Activated CD8-positive, alpha-beta memory T cell treated with anti-CD3 and anti-CD28 coated beads, Interleukin-2, amount 50 U/mL, for 24 hours (primary cell): ENCODE measurements at regions not wholly inside any gene's neighbourhood (a gene's known extent, or its start where the extent isn't known, plus 50 kb on each side); places are given as distances from the start of the nearest gene placed in this dataset.
"Not testable (repeated sequence)": the region's sequence is repeated elsewhere in the genome, so short reads cannot be mapped to it uniquely, and the experiment has no call there.

Experiments
- DNase-seq: peaks from one replicate; pipeline ENCODE4 v3.0.0-alpha.2; 2020; ENCODE audit errors: extremely low read depth

DNA sequence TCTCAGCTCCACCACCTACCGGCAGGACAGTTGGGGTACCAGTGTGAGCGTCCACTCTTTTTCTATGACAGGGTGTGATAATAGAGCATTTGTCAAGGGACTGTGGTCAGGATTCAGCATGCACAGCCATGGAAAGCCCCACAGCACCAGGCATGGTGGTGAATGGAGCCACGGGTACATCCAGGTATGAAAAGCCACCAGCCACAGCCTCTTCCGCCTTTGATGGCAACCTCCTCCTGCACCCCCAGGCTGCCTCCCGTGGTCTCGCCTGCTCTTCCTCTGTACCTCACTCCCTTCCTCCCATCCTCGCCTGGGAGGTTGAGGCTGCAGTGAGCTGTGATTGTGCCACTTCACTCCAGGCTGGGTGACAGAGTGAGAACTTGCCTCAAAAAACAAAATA is 90.2 kb upstream of the CHST15 start:
- DNase-seq, result no peak

DNA sequence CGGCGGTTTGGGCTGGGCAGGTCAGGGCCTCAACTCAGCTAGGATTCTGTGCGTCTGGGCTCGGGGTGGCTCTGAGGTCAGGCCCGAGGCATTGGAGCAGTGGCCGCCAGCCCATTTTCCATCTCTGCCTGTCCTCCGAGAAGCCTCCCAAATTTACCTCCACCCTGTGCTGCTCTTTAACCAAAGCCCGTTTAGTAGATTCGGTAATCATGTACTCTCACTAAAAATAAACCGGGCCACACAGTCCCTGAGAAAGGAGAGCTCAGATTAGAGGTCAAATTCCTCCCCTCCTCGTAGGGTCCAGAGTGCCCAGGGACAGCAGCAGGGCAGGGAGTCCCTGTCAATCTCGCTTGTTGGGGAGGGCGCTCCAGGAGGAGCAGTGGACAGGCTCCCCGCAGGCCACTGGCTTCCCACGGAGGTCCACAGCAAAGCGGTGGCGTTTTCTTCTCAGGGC is 88.7 kb upstream of the CHST15 start:
- no peak for DNase-seq

DNA sequence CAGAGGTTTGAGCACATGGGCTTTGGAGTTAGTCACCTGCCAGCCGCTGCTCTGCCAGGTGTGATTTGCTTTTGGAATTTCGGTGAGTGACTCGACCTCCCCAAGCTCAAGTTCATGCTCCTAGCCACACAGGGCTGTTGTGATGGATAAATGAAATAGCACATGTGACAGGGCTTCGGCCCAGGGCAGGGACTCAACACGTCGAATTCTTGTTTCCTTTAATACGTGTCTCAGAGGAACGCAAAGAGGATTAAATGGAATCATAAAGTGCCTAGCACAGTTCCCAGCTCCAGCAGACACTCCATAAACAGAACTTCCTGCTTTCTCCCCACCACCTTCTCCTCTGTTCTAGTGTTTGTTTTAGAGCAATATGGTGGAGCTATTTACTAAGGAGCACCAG is 88.3 kb upstream of the CHST15 start:
- no peak for DNase-seq

DNA sequence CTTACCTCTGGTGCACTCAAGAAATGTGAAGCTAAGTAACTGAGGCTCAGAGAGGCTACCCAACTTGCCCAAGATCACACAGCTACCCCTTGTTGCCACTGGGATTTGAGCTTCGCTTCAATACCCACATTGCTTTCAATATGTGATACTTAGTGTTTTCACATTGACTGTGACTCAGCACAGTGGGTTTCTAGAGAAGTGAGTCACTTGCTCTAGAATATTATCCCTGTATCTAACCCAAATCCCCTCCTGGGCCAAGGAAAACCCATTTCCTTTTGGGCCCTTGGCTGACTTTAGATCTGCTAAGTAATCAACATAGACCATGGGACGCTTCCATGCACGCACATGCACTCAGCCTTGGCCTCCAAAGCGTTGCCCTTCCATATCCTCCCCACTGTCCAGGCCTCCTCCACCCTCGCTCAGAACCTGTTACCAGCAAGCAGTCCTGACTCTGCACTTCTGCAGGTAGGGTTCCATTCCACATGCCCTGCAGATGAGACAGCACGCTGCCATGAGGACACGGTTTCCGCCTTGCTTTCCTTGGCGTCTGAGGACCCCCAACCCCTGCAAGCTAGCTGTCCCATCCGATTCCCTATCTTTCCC is 87.7 kb upstream of the CHST15 start:
- DNase-seq, result no peak

DNA sequence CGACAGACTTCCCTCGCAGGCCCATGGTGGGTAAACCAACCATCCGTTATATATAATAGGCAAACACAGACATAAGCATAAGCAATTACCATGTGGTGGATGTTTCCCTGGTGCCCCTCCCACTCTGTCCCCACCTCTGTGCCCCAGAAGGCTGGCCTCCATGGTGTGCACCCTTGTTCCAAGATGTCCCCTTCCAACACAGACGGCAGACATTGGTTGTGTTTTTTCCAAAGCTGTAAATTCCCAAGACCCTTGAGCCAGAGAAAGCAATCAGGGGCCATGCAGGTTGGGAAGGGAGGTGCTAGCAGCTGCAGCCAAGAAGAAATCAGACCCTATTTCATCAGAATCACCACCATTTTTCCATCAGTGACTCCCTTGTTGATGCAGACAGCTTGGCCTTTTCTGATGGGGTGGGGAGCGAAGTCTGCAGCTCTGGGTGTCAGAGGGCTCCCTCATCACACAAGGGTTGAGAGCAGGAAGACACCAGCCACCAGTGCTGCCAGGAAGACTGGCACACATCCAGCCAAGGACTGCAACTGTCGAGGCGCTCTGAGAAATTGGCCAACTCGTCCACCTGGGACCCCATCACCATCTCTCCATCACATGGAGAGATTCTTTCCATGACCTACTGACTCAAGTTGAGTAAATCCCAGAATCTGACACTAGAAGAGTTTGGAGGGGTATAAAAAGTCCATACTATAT is 86.8 kb upstream of the CHST15 start:
- DNase-seq, result no peak

DNA sequence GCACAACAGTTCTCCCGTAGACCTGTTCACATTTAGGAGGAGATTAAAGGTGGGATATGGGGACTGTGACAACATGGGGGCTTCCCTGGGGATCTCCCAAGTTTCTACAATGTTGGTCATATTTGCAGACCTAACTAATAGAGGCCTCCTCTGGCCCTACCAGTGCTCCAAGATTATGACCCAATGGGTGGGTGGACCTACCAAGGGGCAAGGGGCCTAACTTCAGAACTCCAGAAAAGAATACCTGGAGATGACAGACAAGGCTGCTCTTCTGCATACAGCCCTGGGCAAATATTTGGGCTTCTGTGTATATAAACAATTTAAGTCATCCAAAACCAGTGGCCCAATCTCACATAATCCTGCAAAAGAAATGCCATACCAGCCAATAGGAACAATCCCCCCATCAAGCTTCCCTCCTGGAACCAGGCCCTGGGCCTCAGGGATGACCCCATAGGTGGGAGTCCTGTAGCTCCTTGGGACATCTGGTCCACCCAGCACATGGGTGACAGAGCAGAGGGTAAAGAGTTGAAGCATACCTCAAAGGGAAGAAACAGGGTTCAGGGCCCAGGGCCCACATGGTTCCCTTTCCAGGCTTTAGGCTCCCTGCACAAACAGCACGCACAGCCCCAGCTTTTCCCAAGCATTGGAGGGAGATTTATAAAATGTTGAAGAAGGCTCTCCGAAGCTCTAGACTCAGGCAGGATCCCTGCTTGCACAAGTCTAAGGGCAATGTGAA is 86.1 kb upstream of the CHST15 start:
- DNase-seq, result no peak

DNA sequence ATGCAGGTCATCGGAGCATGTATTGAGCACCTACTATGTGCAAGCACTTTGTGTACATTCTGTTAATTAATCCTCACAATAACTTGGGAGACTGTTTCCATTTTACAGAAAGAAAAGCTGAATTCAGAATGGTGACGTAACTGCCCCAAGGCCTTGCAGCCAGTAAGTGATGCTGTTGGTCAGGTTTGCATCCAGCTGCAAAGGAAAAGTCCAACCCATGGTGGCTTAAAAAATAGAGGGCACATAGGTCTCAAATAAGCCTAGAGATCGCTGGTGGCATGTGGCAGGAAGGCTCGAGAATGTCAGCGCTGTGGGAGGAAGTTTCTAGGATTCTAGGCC is 83.8 kb upstream of the CHST15 start:
- no peak for DNase-seq

DNA sequence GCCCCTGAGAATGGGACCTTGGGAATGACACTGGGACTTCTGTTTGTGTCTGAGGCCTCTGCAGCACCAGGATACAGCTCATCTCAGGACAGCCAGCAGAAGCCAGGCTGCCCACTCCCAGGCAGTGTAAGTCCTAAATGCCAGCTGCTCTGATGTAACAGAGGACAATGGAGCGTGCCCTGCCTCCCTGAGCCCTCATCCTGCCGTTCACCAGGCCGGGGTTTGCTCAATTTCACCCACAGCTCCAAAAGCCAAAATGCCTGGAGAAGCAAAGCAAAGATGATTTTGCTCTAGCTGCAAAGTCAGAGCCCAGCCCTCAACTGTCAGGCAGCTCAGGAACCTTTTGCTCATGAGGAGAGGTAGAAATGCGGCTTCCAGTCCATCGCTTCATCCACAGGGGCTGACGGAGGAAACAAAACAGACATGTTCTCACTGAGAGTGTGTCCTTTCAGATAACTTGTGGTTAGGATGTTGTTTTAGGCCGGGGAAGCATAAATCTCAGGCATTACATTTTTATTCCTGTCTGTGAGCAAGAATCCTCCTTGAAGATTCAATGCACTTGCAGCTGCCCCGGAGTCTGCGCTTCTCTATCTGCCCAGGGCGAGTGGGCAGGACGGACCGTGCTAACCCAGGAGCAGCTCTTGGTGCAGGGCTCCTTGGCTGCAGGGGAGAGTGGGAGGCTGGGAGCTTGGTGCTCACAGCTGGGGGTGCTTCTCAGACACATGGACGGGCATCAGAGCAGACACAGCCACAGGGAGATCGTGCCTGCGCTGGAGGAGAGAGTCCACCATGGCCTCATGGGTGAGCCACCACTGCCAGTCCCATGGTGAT is 83.2 kb upstream of the CHST15 start:
- no peak for DNase-seq

DNA sequence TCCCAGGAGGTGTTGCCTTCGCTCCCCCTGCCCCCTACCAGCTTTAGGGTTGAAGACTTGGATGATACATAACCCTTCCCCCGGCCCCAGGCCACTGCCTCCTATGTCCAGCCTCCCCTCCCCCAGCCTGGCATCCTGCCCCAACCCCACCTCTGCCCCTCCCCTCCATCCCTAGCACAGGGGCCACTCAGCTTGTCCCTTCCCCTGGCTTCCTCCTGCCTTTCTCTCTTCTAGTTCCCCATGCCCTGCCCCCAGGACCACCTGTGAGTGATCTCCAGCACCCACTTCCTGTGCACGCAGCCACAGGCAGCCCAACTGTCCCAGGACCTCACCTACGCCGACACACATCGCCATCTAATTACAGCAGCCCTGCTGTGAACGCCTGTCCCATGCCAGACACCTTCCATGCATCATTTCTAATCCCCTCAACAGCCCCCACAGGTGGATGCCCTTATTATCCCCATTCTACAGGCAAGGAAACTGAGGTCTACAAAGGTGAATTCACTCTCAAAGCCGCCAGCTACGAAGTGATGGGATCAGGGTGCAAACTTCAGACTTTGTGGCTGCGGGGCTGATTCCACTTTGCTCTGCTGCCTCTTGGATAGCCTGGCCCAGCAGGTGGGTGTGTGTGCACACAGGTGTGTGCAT is 82.4 kb upstream of the CHST15 start:
- DNase-seq, result no peak

DNA sequence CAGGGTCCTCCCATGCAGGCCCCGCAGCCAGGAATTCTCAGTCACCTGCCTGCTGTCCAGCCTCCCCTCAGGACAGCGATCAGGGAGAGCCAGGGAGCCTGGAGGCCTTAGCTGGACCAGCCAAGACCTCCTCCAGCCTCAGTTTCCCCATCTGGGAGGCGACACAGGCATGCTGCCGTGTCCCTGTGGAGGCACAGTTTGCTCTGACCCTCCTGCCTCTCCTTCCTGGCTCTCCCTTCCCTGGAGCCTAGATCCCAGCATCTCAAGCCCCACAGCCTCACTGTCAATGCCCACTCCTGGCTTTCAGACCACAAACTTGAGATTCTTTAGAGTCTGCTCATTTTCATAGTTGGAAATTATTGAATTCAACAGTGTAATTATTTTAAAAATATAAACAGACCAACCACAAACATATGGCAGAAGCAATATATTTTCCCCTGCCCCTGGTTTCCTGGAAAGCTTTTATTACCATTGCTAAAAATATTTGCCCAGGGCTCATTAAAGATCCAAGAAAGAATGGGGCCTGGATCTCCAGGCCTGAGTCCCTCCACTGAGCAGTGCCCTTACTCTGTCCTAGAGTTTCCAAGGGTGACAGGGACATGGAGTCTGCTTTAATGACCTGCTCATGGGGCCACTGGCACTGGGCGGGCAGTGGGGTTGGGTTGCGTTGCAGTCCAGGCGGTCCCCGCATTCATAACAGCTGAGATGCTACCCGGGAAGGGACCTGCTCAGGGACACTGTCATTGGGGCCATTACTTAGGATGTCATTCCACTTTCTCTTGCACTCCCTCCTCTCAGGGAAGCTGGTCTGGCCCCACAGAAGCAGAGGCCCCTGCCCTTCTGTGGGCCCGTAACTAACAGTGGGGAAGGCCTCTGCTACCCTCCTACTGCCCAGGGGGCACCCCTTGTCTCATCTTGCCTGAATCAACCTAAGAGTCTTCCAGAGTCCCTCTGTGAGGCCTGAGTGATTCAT is 81.6 kb upstream of the CHST15 start:
- DNase-seq, result no peak

DNA sequence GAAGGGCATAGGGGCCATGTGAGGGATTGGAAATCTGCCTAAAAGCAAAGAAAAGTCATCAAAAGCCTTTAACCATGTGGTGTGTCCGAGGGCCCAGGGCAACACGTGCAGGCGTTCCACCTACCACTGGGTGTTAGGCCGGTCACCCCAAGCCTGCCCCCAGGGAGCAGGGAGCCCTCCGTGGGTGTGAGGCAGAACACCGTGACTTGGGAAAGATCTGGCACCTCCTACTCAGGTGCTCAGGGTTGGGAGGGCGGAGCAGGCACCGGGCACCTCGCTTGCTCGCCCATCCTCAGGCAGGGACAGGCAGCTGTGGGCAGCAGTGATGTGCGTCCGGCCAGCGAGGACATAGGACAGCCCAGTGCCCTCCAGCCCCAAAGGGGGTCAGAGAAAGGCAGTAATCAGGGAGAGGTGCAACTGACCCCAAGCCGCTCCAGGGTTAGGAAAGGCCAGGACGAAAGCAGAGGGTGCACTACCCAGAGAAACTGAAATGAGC is 80.7 kb upstream of the CHST15 start:
- DNase-seq, result no peak

DNA sequence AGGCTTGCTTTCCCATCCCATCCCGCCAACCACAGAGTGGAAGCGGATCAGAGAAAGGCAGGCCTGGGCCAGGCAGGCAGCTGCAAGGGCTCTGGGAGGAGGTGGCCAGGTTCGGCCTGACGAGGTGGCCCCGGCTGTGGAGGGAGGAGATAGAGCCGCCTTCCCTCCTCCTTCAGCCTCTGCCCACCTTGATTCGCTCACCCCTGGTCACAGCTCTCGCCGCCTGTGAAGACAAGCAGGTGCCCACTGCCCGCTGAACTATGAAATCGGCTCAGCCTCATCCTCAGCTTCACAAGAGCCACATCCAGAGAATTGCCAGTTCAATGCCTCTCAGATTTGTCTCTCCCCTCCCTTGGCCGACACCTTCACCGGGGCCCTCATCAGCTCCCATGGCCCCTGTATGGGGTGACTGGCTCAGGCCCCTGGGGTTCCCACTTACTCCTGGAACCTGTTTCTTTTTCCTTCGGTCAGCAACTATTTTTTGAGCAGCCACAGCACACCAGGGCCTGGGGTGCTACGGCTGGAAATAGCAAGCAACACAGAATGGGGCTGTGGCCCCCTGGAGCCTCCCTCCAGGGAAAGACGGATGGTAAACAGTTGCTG is 80.0 kb upstream of the CHST15 start:
- DNase-seq, result no peak

DNA sequence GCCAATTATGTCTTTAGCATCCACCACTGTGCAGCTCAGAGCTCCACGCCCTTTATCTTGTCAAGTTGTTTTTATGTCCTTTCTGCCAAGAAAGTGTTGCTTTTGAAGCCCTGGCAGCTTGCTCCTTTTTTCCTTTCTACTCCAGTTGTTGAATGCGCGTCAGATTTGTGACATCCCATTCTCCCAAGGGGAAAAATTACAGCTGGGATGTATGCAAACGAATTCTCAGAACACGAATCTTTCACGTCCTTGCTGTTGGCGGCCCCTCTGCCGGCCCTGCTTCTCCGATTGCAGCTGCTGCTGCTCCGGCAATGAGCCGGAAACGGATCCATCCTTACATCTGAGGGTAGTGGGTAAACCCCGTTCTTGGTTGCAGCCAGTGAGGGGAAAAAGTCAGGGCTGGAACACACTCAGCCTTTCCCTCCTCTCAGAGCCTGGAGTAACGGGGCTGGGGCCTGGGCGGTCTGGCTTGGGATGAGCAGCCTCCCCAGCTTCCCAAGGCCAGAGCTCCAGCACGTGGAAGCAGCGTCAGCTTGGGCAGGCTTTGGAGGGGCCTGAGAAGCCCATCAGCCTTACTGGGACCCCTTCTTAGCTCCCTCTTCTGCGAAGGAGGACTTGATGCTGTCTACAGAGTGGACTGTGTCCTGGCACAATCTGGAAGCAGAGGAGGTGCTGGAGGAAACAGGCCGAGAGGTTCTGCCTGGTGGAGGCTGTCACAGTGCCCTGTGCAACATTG is 79.0 kb upstream of the CHST15 start:
- DNase-seq, result no peak

DNA sequence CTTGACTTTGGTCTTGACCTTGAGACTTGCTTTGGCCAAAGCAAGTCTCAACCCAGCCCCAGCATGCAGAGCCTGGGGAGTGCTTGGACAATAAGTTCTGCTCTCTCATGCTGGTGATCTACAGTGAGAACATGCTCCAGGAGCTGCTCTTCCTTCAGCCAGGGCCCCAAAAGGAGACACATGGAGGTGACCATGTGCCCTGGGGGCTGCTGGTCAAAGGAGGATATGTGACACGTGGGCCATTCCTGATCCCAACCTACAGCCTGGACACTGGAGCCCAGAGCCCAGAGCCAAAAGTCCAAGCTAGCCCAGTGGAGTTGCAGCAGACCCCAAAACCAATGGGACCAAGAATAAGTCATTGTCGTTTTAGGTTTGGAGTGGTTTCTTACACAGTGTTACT is 78.2 kb upstream of the CHST15 start:
- no peak for DNase-seq

DNA sequence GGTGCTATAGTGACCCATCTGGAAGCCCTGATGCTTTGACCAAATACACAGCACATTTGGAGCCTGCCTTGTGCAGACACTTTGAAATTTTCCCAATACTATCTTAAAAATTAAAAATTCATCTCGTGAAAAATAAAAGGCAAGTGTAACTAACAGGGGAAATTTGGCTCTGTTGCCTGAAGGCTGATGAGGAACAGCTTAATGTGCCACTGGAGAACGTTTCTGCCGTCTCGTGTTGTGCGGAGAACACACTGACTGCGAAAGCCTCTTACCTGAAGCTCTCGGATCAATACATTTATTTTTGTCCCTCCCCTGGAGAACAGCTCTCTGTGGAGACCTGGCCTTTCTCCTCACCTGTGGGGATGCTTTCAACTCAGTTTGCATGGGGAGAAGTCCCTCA is 77.2 kb upstream of the CHST15 start:
- no peak for DNase-seq

DNA sequence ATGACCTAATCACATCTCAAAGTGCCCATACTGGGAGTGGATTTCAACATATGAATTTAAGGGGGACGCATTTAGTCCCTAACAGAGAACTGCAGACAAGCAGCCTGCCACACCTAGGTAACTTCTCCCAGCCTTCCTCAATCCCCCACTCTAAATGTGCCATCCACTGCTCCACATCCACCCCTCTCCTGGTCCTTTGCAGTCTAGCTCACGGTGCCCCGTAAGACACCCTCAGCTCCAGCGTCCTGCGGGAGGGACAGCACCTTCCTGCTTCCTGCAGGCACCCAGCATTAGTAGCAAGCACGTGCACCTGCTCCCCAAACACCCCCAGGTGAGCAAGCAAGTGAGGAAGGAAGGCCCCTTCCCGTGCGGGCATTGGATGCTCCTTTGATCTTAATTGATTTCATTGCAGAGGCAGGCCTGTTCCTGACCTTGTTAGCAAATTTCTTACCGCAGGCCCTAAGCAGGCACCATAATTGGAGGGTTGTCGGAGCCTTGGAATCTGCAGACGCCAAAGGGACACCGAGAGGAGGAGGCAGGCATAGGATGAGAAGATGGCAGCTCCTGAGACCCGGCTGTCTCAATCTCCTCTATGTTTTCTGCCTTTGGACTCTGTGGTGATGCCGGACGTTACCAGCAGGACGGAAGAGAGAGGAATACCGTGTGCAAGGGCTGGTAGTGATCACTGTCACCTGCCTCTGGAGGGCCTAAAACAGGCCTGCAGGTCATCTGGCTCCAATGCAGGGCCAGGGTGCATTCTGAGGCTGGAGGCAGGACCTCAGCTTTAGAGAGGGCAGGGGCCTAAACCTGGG is 75.8 kb upstream of the CHST15 start:
- no peak for DNase-seq

DNA sequence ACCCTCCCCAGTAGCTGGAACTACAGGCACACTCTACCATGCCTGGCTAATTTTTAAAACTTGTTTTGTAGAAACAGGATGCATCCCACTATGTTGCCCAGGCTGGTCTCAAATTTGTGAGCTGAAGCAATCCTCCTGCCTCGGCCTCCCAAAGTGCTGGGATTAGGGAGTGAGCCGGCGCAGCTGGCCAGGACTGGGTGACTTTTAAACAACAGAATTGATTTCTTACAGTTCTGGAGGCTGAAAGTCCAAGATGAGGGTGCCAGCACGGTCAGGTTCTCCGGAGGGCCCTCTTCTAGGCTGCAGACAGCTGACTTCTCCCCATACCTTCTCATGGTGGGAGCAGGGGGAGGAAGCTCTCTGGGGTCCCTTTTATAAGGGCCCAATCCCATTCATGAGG is 75.2 kb upstream of the CHST15 start:
- no peak for DNase-seq

DNA sequence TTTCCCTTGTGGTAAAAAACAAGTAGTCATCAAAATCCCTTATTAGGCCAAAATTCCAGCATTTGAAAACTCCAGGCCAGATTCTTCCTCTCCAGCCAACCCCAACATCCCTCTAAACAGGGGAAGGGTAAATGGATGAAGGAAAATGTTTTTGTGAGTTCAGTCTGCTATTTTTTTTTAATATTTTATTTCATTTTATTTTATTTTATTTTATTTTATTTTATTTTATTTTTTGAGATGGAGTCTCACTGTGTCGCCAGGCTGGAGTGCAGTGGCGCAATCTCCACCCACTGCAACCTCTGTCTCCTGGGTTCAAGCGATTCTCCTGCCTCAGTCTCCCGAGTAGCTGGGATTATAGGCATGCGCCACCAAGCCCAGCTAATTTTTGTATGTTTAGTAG is 74.5 kb upstream of the CHST15 start:
- not testable (repeated sequence) for DNase-seq
